ENCODE measurements at regions not wholly inside any gene's neighbourhood (a gene's known extent, or its start where the extent isn't known, plus 50 kb on each side); places are given as distances from the start of the nearest gene placed in this dataset.
A peak's percentile ranks its signal among the peaks of the same experiment; 100 is the strongest.
"Not testable (repeated sequence)": the region's sequence is repeated elsewhere in the genome, so short reads cannot be mapped to it uniquely, and the experiment has no call there.

GRCh38 chr3:137820366-137820765 lies 56.3 kb downstream of the SOX14 start:
- DNase-seq = no peak

GRCh38 chr3:137835096-137835495 lies 71.0 kb downstream of the SOX14 start:
- no peak for DNase-seq

GRCh38 chr3:137845194-137845593 lies 81.1 kb downstream of the SOX14 start:
- no peak for DNase-seq

GRCh38 chr3:137845666-137846065 lies 81.6 kb downstream of the SOX14 start:
- DNase-seq = no peak

GRCh38 chr3:137852391-137852830 lies 88.3 kb downstream of the SOX14 start:
- no peak for DNase-seq

GRCh38 chr3:137854533-137855261 lies 90.6 kb downstream of the SOX14 start:
- no peak for DNase-seq

- no peak for DNase-seq
Measured at GRCh38 chr3:137866001-137866400, 101.9 kb downstream of the SOX14 start.

GRCh38 chr3:137866933-137867332 lies 102.8 kb downstream of the SOX14 start:
- no peak for DNase-seq

- DNase-seq = no peak
Measured at GRCh38 chr3:137867611-137868010, 103.5 kb downstream of the SOX14 start.

- no peak for DNase-seq
Measured at GRCh38 chr3:137869022-137869421, 104.9 kb downstream of the SOX14 start.

GRCh38 chr3:137872589-137872988 lies 108.5 kb downstream of the SOX14 start:
- not testable (repeated sequence) for DNase-seq

GRCh38 chr3:137896842-137897241 lies 113.1 kb upstream of the CLDN18 start:
- not testable (repeated sequence) for DNase-seq

- DNase-seq = no peak
Measured at GRCh38 chr3:137906985-137907649, 102.8 kb upstream of the CLDN18 start.

GRCh38 chr3:137924628-137925027 lies 85.3 kb upstream of the CLDN18 start:
- no peak for DNase-seq

- no peak for DNase-seq
Measured at GRCh38 chr3:137925080-137925479, 84.9 kb upstream of the CLDN18 start.

- DNase-seq = no peak
Measured at GRCh38 chr3:137926991-137927390, 83.0 kb upstream of the CLDN18 start.

GRCh38 chr3:137930976-137931375 lies 79.0 kb upstream of the CLDN18 start:
- no peak for DNase-seq

- no peak for DNase-seq
Measured at GRCh38 chr3:137938876-137939275, 71.1 kb upstream of the CLDN18 start.

GRCh38 chr3:137944593-137944992 lies 65.4 kb upstream of the CLDN18 start:
- no peak for DNase-seq

- peak; percentile 50 for DNase-seq
Measured at GRCh38 chr3:137946356-137946973, 63.5 kb upstream of the CLDN18 start.

- no peak for DNase-seq
Measured at GRCh38 chr3:137947117-137947516, 62.8 kb upstream of the CLDN18 start.

- no peak for DNase-seq
Measured at GRCh38 chr3:137948400-137949072, 61.4 kb upstream of the CLDN18 start.

- DNase-seq = no peak
Measured at GRCh38 chr3:137958636-137959035, 51.3 kb upstream of the CLDN18 start.
